ENCODE measurements at regions not wholly inside any gene's neighbourhood (a gene's known extent, or its start where the extent isn't known, plus 50 kb on each side); places are given as distances from the start of the nearest gene placed in this dataset.
"Not testable (repeated sequence)": the region's sequence is repeated elsewhere in the genome, so short reads cannot be mapped to it uniquely, and the experiment has no call there.

- not testable (repeated sequence) for DNase-seq (ENCODE audit: low read depth in 2 of 2, low spot score in 1 of 2)
Measured at GRCh38 chr9:106492126-106492525, 370.8 kb upstream of the ZNF462 start.

GRCh38 chr9:106500171-106500570 is 362.8 kb upstream of the ZNF462 start:
- DNase-seq (ENCODE audit: low read depth in 2 of 2, low spot score in 1 of 2), result no peak

DNA sequence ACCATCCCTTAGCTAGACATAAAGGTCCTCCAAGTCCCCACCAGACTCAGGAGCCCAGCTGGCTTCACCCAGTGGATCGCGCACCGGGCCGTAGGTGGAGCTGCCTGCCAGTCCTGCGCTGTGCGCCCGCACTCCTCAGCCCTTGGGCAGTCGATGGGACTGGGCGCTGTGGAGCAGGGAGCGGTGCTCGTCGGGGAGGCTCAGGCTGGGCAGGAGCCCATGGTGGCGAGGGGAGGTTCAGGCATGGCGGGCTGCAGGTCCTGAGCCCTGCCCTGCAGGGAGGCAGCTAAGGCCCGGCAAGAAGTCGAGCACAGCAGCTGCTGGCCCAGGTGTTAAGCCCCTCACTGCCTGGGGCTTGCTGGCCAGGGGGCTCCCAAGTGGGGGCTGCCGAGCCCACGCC is 361.8 kb upstream of the ZNF462 start:
- DNase-seq (ENCODE audit: low read depth in 2 of 2, low spot score in 1 of 2), result not testable (repeated sequence)

DNA sequence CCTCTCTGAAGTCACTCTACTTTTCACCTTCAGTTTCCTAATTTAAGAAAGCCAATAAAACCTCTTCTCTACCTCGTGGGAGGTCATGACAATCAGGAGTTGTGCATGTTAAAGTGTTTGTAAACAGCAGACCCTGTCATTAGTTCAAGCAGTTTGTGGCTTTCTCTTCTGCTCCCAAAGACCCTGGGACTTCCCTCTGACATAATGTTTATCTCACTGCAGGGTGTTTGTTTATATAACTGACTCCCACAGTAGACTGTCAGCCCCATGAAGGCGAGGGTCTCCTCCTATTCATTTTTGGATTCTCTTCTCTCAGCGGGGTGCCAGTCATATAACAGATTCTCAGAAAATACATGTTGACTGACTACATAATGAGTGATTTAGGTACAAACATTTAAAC is 360.0 kb upstream of the ZNF462 start:
- no peak for DNase-seq (ENCODE audit: low read depth in 2 of 2, low spot score in 1 of 2)

DNA sequence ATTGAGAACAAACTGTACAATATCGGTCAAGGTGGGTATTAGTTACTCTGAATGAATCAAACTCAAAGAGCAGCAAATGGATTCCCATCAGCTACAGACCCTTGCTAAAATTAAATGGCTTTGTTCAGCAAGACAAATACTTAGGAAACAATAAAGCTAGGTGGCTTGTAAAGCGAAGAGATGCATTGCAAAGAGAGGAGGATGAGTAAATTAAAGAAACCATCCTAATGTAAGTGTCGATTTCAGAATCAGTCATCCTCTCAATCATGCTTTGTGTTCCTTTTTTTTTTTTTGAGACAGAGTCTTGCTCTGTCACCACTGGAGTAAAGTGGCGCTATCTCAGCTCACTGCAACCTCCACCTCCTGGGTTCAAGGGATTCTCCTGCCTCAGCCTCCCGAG is 359.2 kb upstream of the ZNF462 start:
- DNase-seq (ENCODE audit: low read depth in 2 of 2, low spot score in 1 of 2), result no peak

DNA sequence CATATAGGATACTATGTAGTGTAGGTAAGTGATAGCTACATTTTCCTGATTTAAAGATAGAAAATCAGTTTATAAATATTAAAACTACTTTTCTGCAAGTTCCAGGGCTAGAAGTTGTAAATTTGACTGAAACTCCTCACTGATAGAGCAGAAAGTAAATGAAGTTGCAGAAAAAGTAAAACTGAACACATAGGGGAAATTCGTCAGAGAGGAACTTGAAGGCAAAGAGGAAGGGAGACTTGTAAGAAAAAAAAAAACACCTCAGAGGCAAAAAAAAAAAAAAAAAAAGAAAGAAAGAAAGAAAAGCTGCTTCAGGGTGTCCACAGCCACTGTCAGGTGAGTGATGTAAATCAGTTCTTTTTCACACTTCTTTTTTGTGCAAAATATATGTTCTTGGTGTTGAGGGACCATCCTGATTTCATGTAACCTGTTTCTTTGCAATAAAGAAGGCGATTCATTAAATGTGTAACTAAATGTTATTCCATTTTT is 336.2 kb upstream of the ZNF462 start:
- DNase-seq (ENCODE audit: low read depth in 2 of 2, low spot score in 1 of 2), result no peak

- DNase-seq (ENCODE audit: low read depth in 2 of 2, low spot score in 1 of 2), result no peak
Measured at GRCh38 chr9:106528158-106528557, 334.8 kb upstream of the ZNF462 start.

- DNase-seq (ENCODE audit: low read depth in 2 of 2, low spot score in 1 of 2), result no peak
Measured at GRCh38 chr9:106529616-106530015, 333.4 kb upstream of the ZNF462 start.

DNA sequence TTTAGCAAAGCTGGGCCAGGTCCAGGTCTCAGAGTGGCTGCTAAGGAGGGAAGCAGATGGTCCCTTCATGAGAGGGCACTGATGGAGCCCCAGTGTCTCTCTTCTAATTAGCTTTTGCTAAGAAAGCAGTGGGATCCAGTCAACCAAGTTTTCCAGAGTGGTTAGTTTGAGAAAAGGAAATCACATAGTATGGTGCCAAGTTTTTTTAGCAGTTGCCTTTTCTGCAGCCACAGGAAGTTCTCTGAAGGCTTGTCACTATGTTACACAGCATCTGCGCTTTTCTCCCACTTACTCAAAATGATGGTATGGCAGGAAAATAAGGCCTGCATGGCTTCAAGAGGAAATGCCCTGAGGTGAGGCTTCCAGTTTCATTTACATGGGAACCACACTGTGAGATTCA is 331.5 kb upstream of the ZNF462 start:
- no peak for DNase-seq (ENCODE audit: low read depth in 2 of 2, low spot score in 1 of 2)

- DNase-seq (ENCODE audit: low read depth in 2 of 2, low spot score in 1 of 2), result no peak
Measured at GRCh38 chr9:106532306-106533015, 330.5 kb upstream of the ZNF462 start.

DNA sequence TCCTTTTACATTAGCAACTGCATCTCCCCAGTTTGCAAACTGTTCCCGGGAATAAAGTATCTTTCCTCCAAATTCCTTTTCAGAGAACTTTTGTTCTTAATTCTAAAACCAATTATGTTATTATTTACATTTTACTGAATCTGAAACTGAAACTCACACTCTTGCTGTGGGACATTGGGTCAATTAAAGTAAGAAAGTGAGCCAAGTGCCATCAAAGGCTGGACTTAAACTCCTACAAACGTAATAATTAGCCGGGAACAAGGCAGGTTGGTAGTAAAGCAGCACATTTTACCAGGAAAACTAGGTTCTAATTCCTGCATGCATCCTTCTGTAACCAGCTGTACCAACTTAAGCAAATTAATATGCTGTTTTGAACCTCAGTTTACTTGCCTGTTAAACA is 328.2 kb upstream of the ZNF462 start:
- DNase-seq (ENCODE audit: low read depth in 2 of 2, low spot score in 1 of 2), result no peak

GRCh38 chr9:106535439-106535838 is 327.5 kb upstream of the ZNF462 start:
- DNase-seq (ENCODE audit: low read depth in 2 of 2, low spot score in 1 of 2), result no peak

- no peak for DNase-seq (ENCODE audit: low read depth in 2 of 2, low spot score in 1 of 2)
Measured at GRCh38 chr9:106557996-106558667, 304.8 kb upstream of the ZNF462 start.

DNA sequence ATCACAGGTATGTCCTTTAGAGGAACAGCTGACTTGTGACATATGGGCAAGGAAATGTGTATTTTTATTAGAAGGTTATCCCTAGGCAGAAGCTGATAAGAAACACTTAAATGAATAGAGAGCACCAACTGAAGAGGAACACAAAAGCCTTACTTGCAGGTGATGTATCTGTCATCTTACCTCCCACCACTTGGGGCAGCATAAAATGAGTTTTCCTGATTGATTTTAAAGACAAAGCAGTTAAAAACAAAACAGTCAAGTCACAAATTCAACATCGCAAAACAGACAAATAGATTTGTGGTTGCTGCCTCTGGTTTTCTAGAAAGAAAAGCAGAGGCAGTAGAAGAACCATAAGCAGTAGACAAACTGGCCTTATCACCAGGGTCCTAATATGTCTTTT is 302.4 kb upstream of the ZNF462 start:
- no peak for DNase-seq (ENCODE audit: low read depth in 2 of 2, low spot score in 1 of 2)

DNA sequence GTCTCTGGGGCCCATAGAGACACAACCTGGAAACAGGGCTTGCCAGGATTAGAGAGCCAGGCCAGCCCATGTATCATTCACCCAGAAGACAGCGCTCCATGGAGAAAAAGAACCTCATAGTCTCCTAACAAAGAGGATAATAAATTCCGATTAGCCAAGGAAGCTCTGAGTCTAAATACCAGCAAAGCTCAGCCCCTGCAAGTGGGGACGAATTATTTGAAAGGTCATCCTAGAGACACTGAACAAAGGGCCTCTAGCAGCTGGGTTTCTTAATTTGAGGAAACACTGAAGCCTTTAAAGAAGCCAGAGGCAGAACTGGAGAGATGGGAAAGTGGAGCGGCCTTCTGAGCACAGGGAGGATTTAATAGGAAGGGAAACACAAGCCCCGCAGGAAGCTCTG is 287.1 kb upstream of the ZNF462 start:
- no peak for DNase-seq (ENCODE audit: low read depth in 2 of 2, low spot score in 1 of 2)

- DNase-seq (ENCODE audit: low read depth in 2 of 2, low spot score in 1 of 2), result no peak
Measured at GRCh38 chr9:106576232-106576760, 286.7 kb upstream of the ZNF462 start.

DNA sequence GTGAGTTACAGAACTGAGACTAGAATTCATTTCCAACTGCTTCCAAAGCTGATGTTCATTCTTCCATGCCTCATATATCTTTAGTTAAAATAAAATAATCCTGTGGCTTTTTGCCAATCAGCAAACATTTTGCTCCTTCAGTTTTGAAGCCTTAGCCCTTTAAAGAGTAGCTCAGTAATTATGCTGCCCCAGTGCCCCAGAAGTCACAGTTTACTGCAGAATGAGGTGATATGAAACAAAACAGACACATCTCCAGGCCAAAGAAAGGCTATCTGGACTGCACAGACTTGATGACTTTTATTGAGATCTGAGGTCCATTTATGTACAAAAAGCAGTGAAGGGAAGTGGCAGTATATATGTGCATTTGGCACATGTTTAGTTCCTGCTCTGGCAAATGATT is 285.8 kb upstream of the ZNF462 start:
- no peak for DNase-seq (ENCODE audit: low read depth in 2 of 2, low spot score in 1 of 2)

DNA sequence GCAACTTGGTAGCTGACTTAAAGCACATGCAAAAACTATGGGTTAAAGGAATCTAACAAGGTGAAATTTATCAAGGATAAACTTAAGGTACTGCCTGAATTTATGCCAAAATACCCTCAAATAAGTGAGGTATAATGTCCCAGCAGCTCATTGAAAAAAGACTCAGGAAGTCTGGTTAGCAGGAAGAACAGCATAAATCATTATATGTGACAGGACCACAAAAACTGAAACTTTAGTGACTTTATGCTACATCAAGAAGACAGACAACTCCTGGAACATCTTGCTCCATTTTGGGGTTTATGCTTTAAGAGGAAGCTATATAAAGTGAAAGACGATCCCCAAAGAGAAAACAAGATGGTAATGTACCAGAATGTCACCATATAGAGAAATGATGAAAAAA is 282.4 kb upstream of the ZNF462 start:
- no peak for DNase-seq (ENCODE audit: low read depth in 2 of 2, low spot score in 1 of 2)

DNA sequence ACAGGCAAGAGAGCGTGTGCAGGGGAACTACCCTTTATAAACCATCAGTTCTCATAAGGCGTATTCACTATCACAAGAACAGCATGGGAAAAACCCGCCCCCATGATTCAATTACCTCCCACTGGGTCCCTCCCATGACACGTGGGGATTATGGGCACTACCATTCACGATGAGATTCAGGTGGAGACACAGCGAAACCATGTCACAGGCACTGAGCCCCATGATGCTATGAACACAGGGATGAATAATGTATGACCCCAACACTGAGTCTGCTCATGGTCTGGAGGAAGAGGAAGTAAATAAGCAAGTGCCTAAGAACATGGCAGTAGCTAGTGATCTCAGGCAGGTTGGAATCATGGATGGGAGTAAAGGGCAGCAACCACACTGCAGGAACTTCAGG is 281.0 kb upstream of the ZNF462 start:
- DNase-seq (ENCODE audit: low read depth in 2 of 2, low spot score in 1 of 2), result no peak

- DNase-seq (ENCODE audit: low read depth in 2 of 2, low spot score in 1 of 2), result no peak
Measured at GRCh38 chr9:106583751-106584150, 279.2 kb upstream of the ZNF462 start.

- DNase-seq (ENCODE audit: low read depth in 2 of 2, low spot score in 1 of 2), result no peak
Measured at GRCh38 chr9:106587042-106587441, 275.9 kb upstream of the ZNF462 start.

GRCh38 chr9:106588626-106589025 is 274.3 kb upstream of the ZNF462 start:
- no peak for DNase-seq (ENCODE audit: low read depth in 2 of 2, low spot score in 1 of 2)

Data from stimulated activated CD8-positive, alpha-beta memory T cell treated with anti-CD3 and anti-CD28 coated beads, Interleukin-4, amount 100 ng/mL, for 1 hour (primary cell).